Uterus (tissue), 3 donors: ENCODE measurements at regions not wholly inside any gene's neighbourhood (a gene's known extent, or its start where the extent isn't known, plus 50 kb on each side); places are given as distances from the start of the nearest gene placed in this dataset.

Experiments
- DNase-seq, 2 donors: peaks; one replicate each; pipeline ENCODE4 v3.0.0-alpha.2; 2019 to 2020
- H3K27ac ChIP-seq, 2 donors: fragments of 200-600 bp; sonication (generic); 1 replicate in 1 of 2; 2 replicates in 1 of 2; pipeline ENCODE4 v1.5.1; 2016 to 2018
- H3K27me3 ChIP-seq, 2 donors: fragments of 200-600 bp; sonication (generic); one replicate each; pipeline ENCODE4 v1.5.1; 2018 to 2019; ENCODE audit warnings: control low read depth in 1 of 2
- H3K36me3 ChIP-seq, 2 donors: fragments of 200-600 bp; sonication (generic); one replicate each; pipeline ENCODE4 v1.5.1; 2019; ENCODE audit warnings: control low read depth in 1 of 2
- H3K4me1 ChIP-seq, 2 donors: fragments of 200-600 bp; sonication (generic); one replicate each; pipeline ENCODE4 v1.5.1; 2018 to 2019; ENCODE audit warnings: control low read depth in 1 of 2
- H3K4me3 ChIP-seq, 2 donors: fragments of 200-600 bp; sonication (generic); 1 replicate in 1 of 2; 2 replicates in 1 of 2; pipeline ENCODE4 v1.5.1; 2018 to 2019; ENCODE audit warnings: mild to moderate bottlenecking in 1 of 2
- H3K9me3 ChIP-seq, 2 donors: fragments of 200-600 bp; sonication (generic); one replicate each; pipeline ENCODE4 v1.5.1; 2019; ENCODE audit warnings: control low read depth in 1 of 2
- CTCF ChIP-seq, 4 experiments: fragments of 200-600 bp in 2 of 4; fragments of 450-650 bp in 2 of 4; sonication (generic) in 2 of 4; IDR thresholded peaks; one replicate each; pipeline ENCODE4 v1.5.1; 2016 to 2019; ENCODE audit warnings: antibody characterized with exemption in 4 of 4, mild to moderate bottlenecking in 2 of 4, moderate library complexity in 1 of 4
- POLR2A ChIP-seq, 2 donors: fragments of 450-650 bp; IDR thresholded peaks; one replicate each; pipeline ENCODE4 v1.6.1; 2016; ENCODE audit warnings: antibody characterized with exemption in 2 of 2, mild to moderate bottlenecking in 1 of 2, moderate library complexity in 1 of 2
- intact Hi-C: fragments of 100-400 bp; cut with DNase I; formaldehyde crosslinking; loops from one replicate; pipeline ENCODE4 v1.15.1; 2023; ENCODE audit warnings: low total_unique reads
- donor health status: DM: yes; HTN: yes; CAD: no.

- H3K27me3 ChIP-seq, result no peaks in the 10 kb centered on the region
- intact Hi-C loops, result no loop called here
- H3K4me1 ChIP-seq, result no peaks in the 10 kb centered on the region
- no peak overlapping the region for H3K27ac ChIP-seq
- TF ChIP-seq CTCF (IDR thresholded peaks at IDR 0.05) (no peak), POLR2A (IDR thresholded peaks at IDR 0.05) (no peak)
- no peak for DNase-seq
- H3K4me3 ChIP-seq, result no peak overlapping the region
- no peaks in the 10 kb centered on the region for H3K9me3 ChIP-seq
- H3K36me3 ChIP-seq, result no peaks in the 10 kb centered on the region
Observed at GRCh38 chr11:109958131-109958820, 134.9 kb upstream of the ZC3H12C start.

DNA sequence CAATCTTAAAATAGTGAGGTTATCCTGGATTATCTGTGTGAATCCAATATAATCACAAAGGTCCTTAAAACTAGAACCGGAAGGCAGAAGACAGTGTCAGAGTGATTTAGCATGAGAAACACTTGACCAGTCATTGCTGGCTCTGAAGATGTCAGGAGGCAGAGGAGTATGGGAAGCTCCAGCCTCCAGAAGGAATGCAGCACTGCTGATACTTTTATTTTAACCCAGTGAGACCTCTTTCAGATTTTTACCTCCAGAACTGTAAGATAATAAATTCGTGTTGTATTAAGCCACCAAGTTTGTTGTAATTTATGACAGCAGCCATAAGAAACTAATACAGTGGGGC lies 134.4 kb upstream of the ZC3H12C start:
- Histone ChIP-seq H3K4me3 (no peak overlapping the region), H3K9me3 (no peaks in the 10 kb centered on the region), H3K27ac (no peak overlapping the region), H3K27me3 (no peaks in the 10 kb centered on the region), H3K36me3 (no peaks in the 10 kb centered on the region), H3K4me1 (no peaks in the 10 kb centered on the region)
- TF ChIP-seq CTCF (IDR thresholded peaks at IDR 0.05), result no peak
- no peak for TF ChIP-seq POLR2A (IDR thresholded peaks at IDR 0.05)
- intact Hi-C loops, result no loop called here
- no peak for DNase-seq

- intact Hi-C loops, result no loop called here
- Histone ChIP-seq H3K4me3 (no peak overlapping the region), H3K27me3 (no peaks in the 10 kb centered on the region), H3K36me3 (no peaks in the 10 kb centered on the region), H3K4me1 (no peaks in the 10 kb centered on the region), H3K27ac (no peak overlapping the region), H3K9me3 (no peaks in the 10 kb centered on the region)
- no peak for DNase-seq
- TF ChIP-seq POLR2A (IDR thresholded peaks at IDR 0.05), result no peak
- TF ChIP-seq CTCF (IDR thresholded peaks at IDR 0.05), result no peak
Observed at GRCh38 chr11:109960831-109961230, 132.4 kb upstream of the ZC3H12C start.

- no peaks in the 10 kb centered on the region for H3K36me3 ChIP-seq
- H3K4me3 ChIP-seq, result no peak overlapping the region
- H3K9me3 ChIP-seq, result no peaks in the 10 kb centered on the region
- intact Hi-C loops, result no loop called here
- no peaks in the 10 kb centered on the region for H3K27me3 ChIP-seq
- H3K27ac ChIP-seq, result no peak overlapping the region
- DNase-seq, result no peak
- H3K4me1 ChIP-seq, result no peaks in the 10 kb centered on the region
- TF ChIP-seq CTCF (IDR thresholded peaks at IDR 0.05) (no peak), POLR2A (IDR thresholded peaks at IDR 0.05) (no peak)
Observed at GRCh38 chr11:109961261-109961660, 131.9 kb upstream of the ZC3H12C start.

DNA sequence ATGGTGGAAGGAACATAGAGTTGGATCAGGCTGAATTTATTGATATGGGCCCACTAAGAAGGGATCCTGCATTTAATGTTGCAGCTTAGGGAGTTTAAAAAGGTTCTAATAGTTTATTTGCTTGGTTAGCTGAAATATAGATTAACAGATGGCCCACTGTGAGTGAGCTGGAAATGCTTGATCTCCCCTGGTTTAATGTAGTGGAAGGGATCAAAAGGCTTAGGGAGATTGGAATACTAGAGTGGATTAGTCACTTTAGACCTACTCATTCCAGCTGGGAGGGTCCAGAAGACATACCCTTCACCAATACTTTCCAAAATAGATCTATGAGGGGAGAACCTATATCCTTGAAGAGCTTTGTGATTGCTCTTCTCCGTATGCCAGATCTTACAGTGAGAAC lies 130.1 kb upstream of the ZC3H12C start:
- no peaks in the 10 kb centered on the region for H3K36me3 ChIP-seq
- no peaks in the 10 kb centered on the region for H3K27me3 ChIP-seq
- H3K9me3 ChIP-seq, result no peaks in the 10 kb centered on the region
- DNase-seq, result no peak
- TF ChIP-seq CTCF (IDR thresholded peaks at IDR 0.05) (no peak), POLR2A (IDR thresholded peaks at IDR 0.05) (no peak)
- H3K27ac ChIP-seq, result no peak overlapping the region
- H3K4me1 ChIP-seq, result no peaks in the 10 kb centered on the region
- H3K4me3 ChIP-seq, result no peak overlapping the region
- intact Hi-C loops, result no loop called here
